ENCODE measurements at regions not wholly inside any gene's neighbourhood (a gene's known extent, or its start where the extent isn't known, plus 50 kb on each side); places are given as distances from the start of the nearest gene placed in this dataset.

GRCh38 chr15:91627473-91628278, 225.8 kb upstream of the SLCO3A1 start:
- TF ChIP-seq CTCF (IDR thresholded peaks at IDR 0.05): no peak
- 18 to 25% methylated on average over 10 to 11 of the region's 11 CpGs for WGBS, 2 donors
- Histone ChIP-seq H3K4me3 (no peak overlapping the region), H3K27ac (peak overlapping the region in 3 of 4 donors; percentile 62 to 73 (median 72)), H3K27me3 (no peaks in the 10 kb centered on the region), H3K9me3 (no peaks in the 10 kb centered on the region), H3K4me1 (peaks cover 18% of the 10 kb centered on the region), H3K36me3 (replicated peaks in 1 of 2; ENCODE audit: insufficient read depth in 1 of 2, low read depth in 2 of 2) (no peaks in the 10 kb centered on the region)
- ATAC-seq: peak; percentile 85
- intact Hi-C loops (cut with DNase I): no loop called here
- peak; percentile 38 to 68 (median 66) for DNase-seq

- ATAC-seq (no peak), DNase-seq (no peak)
- Histone ChIP-seq H3K4me3 (no peak overlapping the region), H3K27ac (no peak overlapping the region), H3K4me1 (peaks cover 18% of the 10 kb centered on the region), H3K9me3 (no peaks in the 10 kb centered on the region), H3K36me3 (replicated peaks in 1 of 2; ENCODE audit: insufficient read depth in 1 of 2, low read depth in 2 of 2) (no peaks in the 10 kb centered on the region), H3K27me3 (no peaks in the 10 kb centered on the region)
- WGBS, 2 donors: 56 to 60% methylated on average over 6 of the region's 6 CpGs
- intact Hi-C loops (cut with DNase I): no loop called here
- no peak for TF ChIP-seq POLR2A (IDR thresholded peaks at IDR 0.05)
- TF ChIP-seq CTCF (IDR thresholded peaks at IDR 0.05): no peak
These were observed 223.4 kb upstream of the SLCO3A1 start for GRCh38 chr15:91630090-91630489.

- no peak for ATAC-seq
These were observed 221.3 kb upstream of the SLCO3A1 start for GRCh38 chr15:91632176-91632575.

GRCh38 chr15:91632981-91633380, 220.5 kb upstream of the SLCO3A1 start:
- H3K36me3 ChIP-seq (replicated peaks in 1 of 2; ENCODE audit: insufficient read depth in 1 of 2, low read depth in 2 of 2): no peaks in the 10 kb centered on the region
- intact Hi-C loops (cut with DNase I): no loop called here
- peaks cover 4% of the 10 kb centered on the region for H3K4me1 ChIP-seq
- H3K9me3 ChIP-seq: no peaks in the 10 kb centered on the region
- no peak overlapping the region for H3K4me3 ChIP-seq
- WGBS, 2 donors: 68 to 80% methylated on average over 9 of the region's 9 CpGs
- no peaks in the 10 kb centered on the region for H3K27me3 ChIP-seq
- DNase-seq: no peak
- no peak overlapping the region for H3K27ac ChIP-seq
- no peak for ATAC-seq
- TF ChIP-seq POLR2A (IDR thresholded peaks at IDR 0.05) (no peak), CTCF (IDR thresholded peaks at IDR 0.05) (no peak)

More at GRCh38 chr15:91632176-91632575, 221.3 kb upstream of the SLCO3A1 start:
- TF ChIP-seq POLR2A (IDR thresholded peaks at IDR 0.05) (no peak), CTCF (IDR thresholded peaks at IDR 0.05) (no peak)
- no peaks in the 10 kb centered on the region for H3K36me3 ChIP-seq (replicated peaks in 1 of 2; ENCODE audit: insufficient read depth in 1 of 2, low read depth in 2 of 2)
- no peak overlapping the region for H3K27ac ChIP-seq
- intact Hi-C loops (cut with DNase I): no loop called here
- H3K27me3 ChIP-seq: no peaks in the 10 kb centered on the region
- 64 to 66% methylated on average over 2 of the region's 2 CpGs for WGBS, 2 donors
- no peaks in the 10 kb centered on the region for H3K9me3 ChIP-seq
- peaks cover 12% of the 10 kb centered on the region for H3K4me1 ChIP-seq
- H3K4me3 ChIP-seq: no peak overlapping the region
- no peak for DNase-seq

- H3K27ac ChIP-seq: no peak overlapping the region
- no peaks in the 10 kb centered on the region for H3K27me3 ChIP-seq
- intact Hi-C loops (cut with DNase I): no loop called here
- H3K36me3 ChIP-seq (replicated peaks in 1 of 2; ENCODE audit: insufficient read depth in 1 of 2, low read depth in 2 of 2): no peaks in the 10 kb centered on the region
- no peak overlapping the region for H3K4me3 ChIP-seq
- H3K9me3 ChIP-seq: no peaks in the 10 kb centered on the region
- 60 to 69% methylated on average over 3 of the region's 3 CpGs for WGBS, 2 donors
- no peaks in the 10 kb centered on the region for H3K4me1 ChIP-seq
- no peak for TF ChIP-seq CTCF (IDR thresholded peaks at IDR 0.05)
- TF ChIP-seq POLR2A (IDR thresholded peaks at IDR 0.05): no peak
- DNase-seq: no peak
- no peak for ATAC-seq
These were observed 219.3 kb upstream of the SLCO3A1 start for GRCh38 chr15:91634179-91634578.

Data from body of pancreas (tissue), 4 donors.